ENCODE measurements at regions not wholly inside any gene's neighbourhood (a gene's known extent, or its start where the extent isn't known, plus 50 kb on each side); places are given as distances from the start of the nearest gene placed in this dataset.

DNA sequence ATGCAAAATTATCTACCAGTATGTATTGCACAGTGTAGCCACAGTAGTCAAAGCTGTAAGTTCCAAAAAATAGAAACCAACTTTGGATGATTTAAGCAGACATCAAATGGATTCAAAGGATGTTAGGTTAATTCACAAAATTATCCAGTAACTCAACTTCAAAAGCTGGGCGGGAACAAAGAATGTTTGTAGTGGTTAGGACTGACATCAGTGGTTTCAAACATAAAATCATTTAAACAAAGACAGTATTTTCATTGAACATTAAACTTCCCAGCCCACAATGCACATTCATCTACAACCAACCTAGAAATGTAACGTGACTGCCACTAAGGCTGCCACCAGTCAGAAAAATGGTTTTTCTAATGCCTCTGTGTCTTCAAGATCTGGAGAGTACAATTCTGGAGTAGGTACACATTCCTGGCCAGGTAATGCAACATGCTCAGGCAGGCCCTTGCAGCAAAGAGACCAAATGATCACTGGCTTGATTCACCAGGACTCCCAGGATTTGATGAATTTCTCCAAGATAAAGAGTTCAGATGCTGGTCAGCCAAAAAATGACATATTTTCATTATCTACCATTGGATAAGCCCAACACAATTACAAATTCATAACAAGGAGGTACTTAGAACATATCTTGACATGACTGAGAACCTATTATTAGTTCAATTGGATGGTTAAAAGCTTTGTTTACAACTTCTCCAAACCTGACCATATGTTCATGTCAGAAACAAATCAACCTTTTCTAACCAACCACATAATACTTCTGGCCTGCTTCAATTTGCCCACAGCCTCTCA, 189.8 kb upstream of the CNTN4 start:
- ChIA-PET POLR2A (no interaction called here), CTCF (no interaction called here)
- Mint-ChIP-seq H3K27ac (ENCODE audit: unreplicated experiment) (no peak overlapping the region), H3K4me1 (ENCODE audit: low read depth, unreplicated experiment) (no peaks in the 10 kb centered on the region), H3K9me3 (ENCODE audit: unreplicated experiment) (no peaks in the 10 kb centered on the region), H3K27me3 (ENCODE audit: insufficient read depth, unreplicated experiment) (peaks cover 9% of the 10 kb centered on the region), H3K4me3 (ENCODE audit: unreplicated experiment) (no peak overlapping the region), H3K36me3 (ENCODE audit: insufficient read depth, unreplicated experiment) (no peaks in the 10 kb centered on the region)
- no TSS peak for BruUV-seq (replicated peaks)
- Histone ChIP-seq H3K27me3 (replicated peaks; ENCODE audit: control insufficient read depth, insufficient read depth, low read length) (no peaks in the 10 kb centered on the region), H3K9me3 (no peaks in the 10 kb centered on the region), H3K36me3 (ENCODE audit: control insufficient read depth, insufficient read depth, low read length) (no peaks in the 10 kb centered on the region), H3K4me1 (no peaks in the 10 kb centered on the region), H3K4me3 (ENCODE audit: low read depth, low read length) (no peak overlapping the region)
- TF ChIP-seq, protein P1, sequence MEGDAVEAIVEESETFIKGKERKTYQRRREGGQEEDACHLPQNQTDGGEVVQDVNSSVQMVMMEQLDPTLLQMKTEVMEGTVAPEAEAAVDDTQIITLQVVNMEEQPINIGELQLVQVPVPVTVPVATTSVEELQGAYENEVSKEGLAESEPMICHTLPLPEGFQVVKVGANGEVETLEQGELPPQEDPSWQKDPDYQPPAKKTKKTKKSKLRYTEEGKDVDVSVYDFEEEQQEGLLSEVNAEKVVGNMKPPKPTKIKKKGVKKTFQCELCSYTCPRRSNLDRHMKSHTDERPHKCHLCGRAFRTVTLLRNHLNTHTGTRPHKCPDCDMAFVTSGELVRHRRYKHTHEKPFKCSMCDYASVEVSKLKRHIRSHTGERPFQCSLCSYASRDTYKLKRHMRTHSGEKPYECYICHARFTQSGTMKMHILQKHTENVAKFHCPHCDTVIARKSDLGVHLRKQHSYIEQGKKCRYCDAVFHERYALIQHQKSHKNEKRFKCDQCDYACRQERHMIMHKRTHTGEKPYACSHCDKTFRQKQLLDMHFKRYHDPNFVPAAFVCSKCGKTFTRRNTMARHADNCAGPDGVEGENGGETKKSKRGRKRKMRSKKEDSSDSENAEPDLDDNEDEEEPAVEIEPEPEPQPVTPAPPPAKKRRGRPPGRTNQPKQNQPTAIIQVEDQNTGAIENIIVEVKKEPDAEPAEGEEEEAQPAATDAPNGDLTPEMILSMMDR (IDR thresholded peaks at IDR 0.05; ENCODE audit: insufficient read depth in 1 of 2, low read depth in 1 of 2, low read length in 1 of 2, severe bottlenecking in 1 of 2, unreplicated experiment in 1 of 2), result no peak
- DNase-seq, result no peak
- intact Hi-C loops (cut with micrococcal nuclease; ENCODE audit: unreplicated experiment), result no loop called here

DNA sequence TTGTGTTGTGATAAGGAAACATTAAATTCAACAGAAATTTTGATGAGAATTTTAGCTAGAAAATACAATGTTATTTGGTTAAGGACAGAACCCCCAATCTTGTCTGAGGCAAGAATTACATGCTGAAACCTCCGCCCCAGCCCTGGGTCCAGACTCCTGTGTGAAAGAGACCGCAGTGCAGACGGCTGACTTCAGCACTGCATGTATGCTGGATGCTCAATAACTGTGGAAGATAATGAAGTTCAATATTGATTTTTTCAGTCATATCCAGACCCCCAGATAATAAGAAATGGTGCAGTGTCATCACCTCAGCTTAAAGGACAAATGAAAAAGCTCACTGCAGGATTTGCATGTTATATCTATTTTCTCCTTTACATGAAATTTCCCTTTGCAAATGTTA, 188.3 kb upstream of the CNTN4 start:
- no peak overlapping the region for H3K4me3 Mint-ChIP-seq (ENCODE audit: unreplicated experiment)
- BruUV-seq (replicated peaks), result no TSS peak
- ChIA-PET CTCF (no interaction called here), POLR2A (no interaction called here)
- H3K9me3 Mint-ChIP-seq (ENCODE audit: unreplicated experiment), result no peaks in the 10 kb centered on the region
- DNase-seq, result no peak
- peaks cover 9% of the 10 kb centered on the region for H3K27me3 Mint-ChIP-seq (ENCODE audit: insufficient read depth, unreplicated experiment)
- Histone ChIP-seq H3K4me1 (no peaks in the 10 kb centered on the region), H3K4me3 (ENCODE audit: low read depth, low read length) (no peak overlapping the region), H3K9me3 (no peaks in the 10 kb centered on the region), H3K27me3 (replicated peaks; ENCODE audit: control insufficient read depth, insufficient read depth, low read length) (no peaks in the 10 kb centered on the region), H3K36me3 (ENCODE audit: control insufficient read depth, insufficient read depth, low read length) (no peaks in the 10 kb centered on the region)
- H3K27ac Mint-ChIP-seq (ENCODE audit: unreplicated experiment), result no peak overlapping the region
- no peaks in the 10 kb centered on the region for H3K36me3 Mint-ChIP-seq (ENCODE audit: insufficient read depth, unreplicated experiment)
- no peaks in the 10 kb centered on the region for H3K4me1 Mint-ChIP-seq (ENCODE audit: low read depth, unreplicated experiment)
- intact Hi-C loops (cut with micrococcal nuclease; ENCODE audit: unreplicated experiment), result no loop called here
- TF ChIP-seq, protein P1 (IDR thresholded peaks at IDR 0.05; ENCODE audit: insufficient read depth in 1 of 2, low read depth in 1 of 2, low read length in 1 of 2, severe bottlenecking in 1 of 2, unreplicated experiment in 1 of 2), result no peak

DNA sequence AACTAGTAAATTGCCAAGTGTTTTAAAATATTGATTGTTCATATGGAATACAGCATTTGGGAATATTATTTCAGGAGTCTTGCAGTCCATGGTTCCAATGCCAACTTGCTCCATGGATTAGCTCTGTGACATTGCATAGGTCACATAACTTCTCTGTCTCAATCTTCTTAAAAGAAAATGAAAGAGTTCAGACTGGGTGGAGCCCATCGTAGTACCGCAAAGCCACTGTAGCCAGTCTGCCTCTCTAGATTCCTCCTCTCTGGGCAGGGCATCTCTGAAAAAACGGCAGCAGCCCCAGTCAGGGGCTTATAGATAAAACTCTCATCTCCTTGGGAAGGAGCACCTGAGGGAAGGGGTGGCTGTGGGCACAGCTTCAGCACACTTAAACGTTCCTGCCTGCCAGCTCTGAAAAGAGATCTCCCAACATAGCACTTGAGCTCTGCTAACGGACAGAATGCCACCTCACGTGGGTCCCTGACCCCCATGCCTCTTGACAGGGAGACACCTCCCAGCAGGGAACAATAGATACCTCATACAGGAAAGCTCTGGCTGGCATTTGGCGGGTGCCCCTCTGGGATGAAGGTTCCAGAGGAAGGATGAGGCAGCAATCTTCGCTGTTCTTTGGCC, 168.8 kb upstream of the CNTN4 start:
- Histone ChIP-seq H3K27me3 (replicated peaks; ENCODE audit: control insufficient read depth, insufficient read depth, low read length) (no peaks in the 10 kb centered on the region), H3K4me1 (no peaks in the 10 kb centered on the region), H3K4me3 (ENCODE audit: low read depth, low read length) (no peak overlapping the region), H3K36me3 (ENCODE audit: control insufficient read depth, insufficient read depth, low read length) (no peaks in the 10 kb centered on the region), H3K9me3 (no peaks in the 10 kb centered on the region)
- ChIA-PET CTCF (no interaction called here), POLR2A (no interaction called here)
- DNase-seq, result no peak
- Mint-ChIP-seq H3K9me3 (ENCODE audit: unreplicated experiment) (peaks cover 9% of the 10 kb centered on the region), H3K27me3 (ENCODE audit: insufficient read depth, unreplicated experiment) (peaks cover 3% of the 10 kb centered on the region), H3K36me3 (ENCODE audit: insufficient read depth, unreplicated experiment) (no peaks in the 10 kb centered on the region), H3K4me1 (ENCODE audit: low read depth, unreplicated experiment) (no peaks in the 10 kb centered on the region), H3K4me3 (ENCODE audit: unreplicated experiment) (no peak overlapping the region), H3K27ac (ENCODE audit: unreplicated experiment) (no peak overlapping the region)
- TF ChIP-seq, protein P1 (IDR thresholded peaks at IDR 0.05; ENCODE audit: insufficient read depth in 1 of 2, low read depth in 1 of 2, low read length in 1 of 2, severe bottlenecking in 1 of 2, unreplicated experiment in 1 of 2), result no peak
- no TSS peak for BruUV-seq (replicated peaks)
- intact Hi-C loops (cut with micrococcal nuclease; ENCODE audit: unreplicated experiment), result no loop called here
